Mesendoderm (in vitro differentiated cells): ENCODE measurements at regions not wholly inside any gene's neighbourhood (a gene's known extent, or its start where the extent isn't known, plus 50 kb on each side); places are given as distances from the start of the nearest gene placed in this dataset.

Source experiments
- DNase-seq: peaks from one replicate; pipeline ENCODE4 v3.0.0; 2013
- H2AK5ac ChIP-seq: 2 replicates; pipeline ENCODE4 v1.6.1; 2013; ENCODE audit warnings: low read length, inconsistent platforms
- H2BK120ac ChIP-seq: 2 replicates; pipeline ENCODE4 v1.6.1; 2013; ENCODE audit warnings: low read depth, mild to moderate bottlenecking, low read length, moderate library complexity, mixed read lengths
- H2BK15ac ChIP-seq: replicated peaks from 2 replicates; pipeline ENCODE4 v1.6.1; 2013; ENCODE audit warnings: low read depth, mild to moderate bottlenecking, moderate library complexity
- H2BK5ac ChIP-seq: 2 replicates; pipeline ENCODE4 v1.6.1; 2013; ENCODE audit warnings: low read length, inconsistent platforms
- H3K18ac ChIP-seq: 2 replicates; pipeline ENCODE4 v1.6.1; 2013; ENCODE audit warnings: mild to moderate bottlenecking, low read length, mixed read lengths
- H3K23ac ChIP-seq: one replicate; pipeline ENCODE4 v1.6.1; 2013; ENCODE audit warnings: low read length
- H3K27ac ChIP-seq: 2 replicates; pipeline ENCODE4 v1.5.1; 2013; ENCODE audit warnings: low read depth, mild to moderate bottlenecking, inconsistent platforms, low read length, moderate library complexity
- H3K27me3 ChIP-seq: 2 replicates; pipeline ENCODE4 v1.6.1; 2013; ENCODE audit warnings: low read length, control low read depth, mild to moderate bottlenecking, inconsistent platforms; ENCODE audit not compliant: insufficient read depth, poor library complexity
- H3K36me3 ChIP-seq: 2 replicates; pipeline ENCODE4 v1.6.1; 2013; ENCODE audit warnings: low read length, inconsistent platforms; ENCODE audit not compliant: control insufficient read depth, insufficient read depth
- H3K4ac ChIP-seq: one replicate; pipeline ENCODE4 v1.6.1; 2013; ENCODE audit warnings: low read depth, mild to moderate bottlenecking, low read length, moderate library complexity
- H3K4me1 ChIP-seq: 2 replicates; pipeline ENCODE4 v1.6.1; 2013; ENCODE audit warnings: low read depth, low read length, inconsistent platforms; ENCODE audit not compliant: control insufficient read depth
- H3K4me2 ChIP-seq: 2 replicates; pipeline ENCODE4 v1.6.1; 2013; ENCODE audit warnings: low read length
- H3K4me3 ChIP-seq: 2 replicates; pipeline ENCODE4 v1.5.1; 2013; ENCODE audit warnings: mild to moderate bottlenecking, low read length
- H3K56ac ChIP-seq: one replicate; pipeline ENCODE4 v1.6.1; 2013; ENCODE audit warnings: low read length
- H3K79me1 ChIP-seq: 2 replicates; pipeline ENCODE4 v1.6.1; 2013; ENCODE audit warnings: low read length, inconsistent platforms
- H3K79me2 ChIP-seq: 2 replicates; pipeline ENCODE4 v1.6.1; 2013; ENCODE audit warnings: mild to moderate bottlenecking, low read length; ENCODE audit not compliant: control insufficient read depth, insufficient read depth
- H3K9ac ChIP-seq: 2 replicates; pipeline ENCODE4 v1.6.1; 2013; ENCODE audit warnings: low read length, inconsistent platforms
- H4K5ac ChIP-seq: one replicate; pipeline ENCODE4 v1.6.1; 2013; ENCODE audit warnings: low read length
- H4K8ac ChIP-seq: one replicate; pipeline ENCODE4 v1.6.1; 2013; ENCODE audit warnings: low read depth, mild to moderate bottlenecking, control low read depth, low read length, moderate library complexity
- WGBS: extraction: QIAGEN DNeasy Blood & Tissue Kit; methylation state at CpG from one replicate; pipeline ENCODE4 v1.1.7; 2013; ENCODE audit warnings: low lambda C conversion rate, missing lambda C conversion rate; ENCODE audit not compliant: insufficient coverage; ENCODE audit errors: extremely low coverage; 5-methylcytosine and 5-hydroxymethylcytosine counted together

DNA sequence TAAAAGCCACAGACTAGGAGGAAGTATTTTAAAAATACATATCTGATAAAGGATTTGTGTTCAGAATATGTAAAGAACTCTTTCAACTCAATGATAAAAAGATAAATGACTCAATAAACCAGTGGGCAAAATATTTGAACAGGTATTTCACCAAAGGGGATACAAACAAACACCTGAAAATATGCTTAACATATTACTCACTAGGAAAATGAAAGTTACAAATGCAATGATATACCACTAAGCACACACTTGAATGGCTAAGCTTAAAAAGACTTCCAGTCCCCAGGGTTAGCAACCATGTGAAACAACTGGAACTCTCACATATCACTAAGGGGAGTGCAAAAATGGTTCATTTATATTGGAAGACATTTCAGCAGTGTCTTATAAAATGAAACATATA is 131.6 kb downstream of the SLIT2 start:
- Histone ChIP-seq H3K27me3 (no peaks in the 10 kb centered on the region), H3K56ac (no peak overlapping the region), H3K23ac (no peak overlapping the region), H4K8ac (no peak overlapping the region), H3K27ac (no peak overlapping the region), H4K5ac (no peak overlapping the region), H3K9ac (no peak overlapping the region), H2AK5ac (no peak overlapping the region), H3K4me2 (no peak overlapping the region), H2BK15ac (no peak overlapping the region), H3K18ac (no peak overlapping the region), H3K4me1 (no peaks in the 10 kb centered on the region), H2BK5ac (no peak overlapping the region), H3K79me2 (no peaks in the 10 kb centered on the region), H3K4ac (no peak overlapping the region), H2BK120ac (no peak overlapping the region), H3K4me3 (no peak overlapping the region), H3K36me3 (no peaks in the 10 kb centered on the region), H3K79me1 (no peaks in the 10 kb centered on the region)
- DNase-seq, result no peak

DNA sequence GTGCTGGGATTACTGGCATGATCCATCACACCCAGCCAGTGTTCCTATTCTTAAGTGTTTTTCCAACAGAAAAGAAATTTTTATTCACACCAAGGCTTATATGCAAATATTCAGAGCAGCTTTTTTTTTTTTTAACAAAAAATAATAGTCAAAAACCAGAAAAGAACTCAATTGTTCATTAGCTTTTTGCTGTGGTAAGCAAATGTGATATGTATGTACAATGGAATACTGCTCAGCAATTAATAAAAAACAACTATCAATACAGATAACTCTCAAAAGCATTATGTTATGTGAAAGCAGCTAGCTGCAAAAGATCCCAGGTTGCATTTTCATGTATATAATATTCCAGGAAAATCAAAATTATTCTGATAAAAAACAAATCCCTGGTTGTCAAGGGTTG is 132.3 kb downstream of the SLIT2 start:
- Histone ChIP-seq H2BK120ac (no peak overlapping the region), H3K23ac (no peak overlapping the region), H2AK5ac (no peak overlapping the region), H4K5ac (no peak overlapping the region), H3K4me3 (no peak overlapping the region), H3K9ac (no peak overlapping the region), H3K27ac (no peak overlapping the region), H3K79me2 (no peaks in the 10 kb centered on the region), H3K4ac (no peak overlapping the region), H3K4me2 (no peak overlapping the region), H2BK5ac (no peak overlapping the region), H3K36me3 (no peaks in the 10 kb centered on the region), H2BK15ac (no peak overlapping the region), H3K27me3 (no peaks in the 10 kb centered on the region), H3K4me1 (no peaks in the 10 kb centered on the region), H4K8ac (no peak overlapping the region), H3K18ac (no peak overlapping the region), H3K56ac (no peak overlapping the region), H3K79me1 (no peaks in the 10 kb centered on the region)
- no peak for DNase-seq

DNA sequence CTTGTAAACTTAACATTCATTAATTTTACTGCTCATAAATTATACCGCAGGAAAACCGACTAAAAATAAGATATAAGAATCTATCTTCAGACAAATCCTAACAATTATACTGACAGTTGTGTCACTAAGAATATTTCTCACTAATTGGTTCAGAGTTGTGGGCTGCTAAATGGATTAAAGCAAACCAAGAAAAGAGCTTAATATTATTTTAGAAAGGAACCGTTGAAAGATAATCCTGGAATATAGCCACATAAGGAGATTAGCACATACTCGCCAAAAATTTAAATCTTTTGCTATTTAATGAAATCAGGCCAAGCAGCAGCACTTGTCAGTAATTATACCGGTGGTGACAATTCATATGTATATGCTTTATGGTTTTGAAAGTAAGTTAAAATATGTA is 132.8 kb downstream of the SLIT2 start:
- Histone ChIP-seq H2BK5ac (no peak overlapping the region), H2BK120ac (no peak overlapping the region), H3K18ac (no peak overlapping the region), H3K79me2 (no peaks in the 10 kb centered on the region), H2AK5ac (no peak overlapping the region), H3K36me3 (no peaks in the 10 kb centered on the region), H3K4me3 (no peak overlapping the region), H3K23ac (no peak overlapping the region), H3K9ac (no peak overlapping the region), H3K4ac (no peak overlapping the region), H4K5ac (no peak overlapping the region), H3K79me1 (no peaks in the 10 kb centered on the region), H3K27me3 (no peaks in the 10 kb centered on the region), H3K4me1 (no peaks in the 10 kb centered on the region), H3K4me2 (no peak overlapping the region), H2BK15ac (no peak overlapping the region), H4K8ac (no peak overlapping the region), H3K56ac (no peak overlapping the region), H3K27ac (no peak overlapping the region)
- WGBS, result no CpG with 5 or more reads among the region's 5 CpGs
- DNase-seq, result no peak

DNA sequence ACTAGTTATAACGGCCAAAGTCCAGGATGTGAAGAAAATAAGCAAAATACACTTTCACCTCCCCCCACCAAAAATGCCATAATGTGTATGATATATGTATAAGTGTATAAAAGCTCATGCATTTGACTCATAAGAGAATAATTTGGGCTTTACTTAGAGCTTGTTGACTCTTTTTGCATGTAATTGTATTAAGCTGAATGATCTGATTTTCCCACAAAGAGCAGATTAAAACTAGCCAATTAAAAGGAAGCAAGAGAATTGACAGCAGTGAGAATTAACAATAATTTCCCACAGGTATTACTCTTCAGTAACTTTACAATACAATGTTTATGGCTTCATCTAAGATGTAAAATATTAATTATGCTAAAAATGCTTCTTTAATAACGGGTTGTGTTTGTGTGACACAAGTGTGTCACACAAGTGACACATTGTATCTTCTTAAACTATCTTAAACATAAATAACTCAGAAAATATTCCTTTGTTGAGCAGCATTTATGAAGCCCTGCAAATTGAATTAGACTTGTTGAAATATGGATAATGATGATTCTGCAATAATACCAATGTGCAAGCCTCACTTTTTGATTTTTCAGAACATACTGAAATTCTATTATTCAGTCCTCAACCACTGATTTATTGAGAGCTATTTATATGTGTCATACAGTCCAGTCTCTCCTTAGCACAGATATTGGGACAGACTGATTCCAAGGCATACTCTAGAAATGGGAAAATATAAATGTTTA is 134.5 kb downstream of the SLIT2 start:
- Histone ChIP-seq H3K36me3 (no peaks in the 10 kb centered on the region), H3K4me1 (no peaks in the 10 kb centered on the region), H2BK120ac (no peak overlapping the region), H3K79me1 (no peaks in the 10 kb centered on the region), H3K4me2 (no peak overlapping the region), H2BK15ac (no peak overlapping the region), H3K4ac (no peak overlapping the region), H3K23ac (no peak overlapping the region), H3K56ac (no peak overlapping the region), H3K27ac (no peak overlapping the region), H3K18ac (no peak overlapping the region), H3K27me3 (no peaks in the 10 kb centered on the region), H2BK5ac (no peak overlapping the region), H3K79me2 (no peaks in the 10 kb centered on the region), H2AK5ac (no peak overlapping the region), H4K5ac (no peak overlapping the region), H3K4me3 (no peak overlapping the region), H4K8ac (no peak overlapping the region), H3K9ac (no peak overlapping the region)
- DNase-seq, result no peak
- WGBS, result no CpG with 5 or more reads among the region's 2 CpGs

GRCh38 chr4:20386906-20387305 is 135.2 kb downstream of the SLIT2 start:
- Histone ChIP-seq H3K4me1 (no peaks in the 10 kb centered on the region), H3K4ac (no peak overlapping the region), H2BK15ac (no peak overlapping the region), H3K56ac (no peak overlapping the region), H3K23ac (no peak overlapping the region), H2BK120ac (no peak overlapping the region), H3K27ac (no peak overlapping the region), H3K9ac (no peak overlapping the region), H4K5ac (no peak overlapping the region), H3K4me3 (no peak overlapping the region), H3K79me1 (no peaks in the 10 kb centered on the region), H3K18ac (no peak overlapping the region), H3K79me2 (no peaks in the 10 kb centered on the region), H2AK5ac (no peak overlapping the region), H4K8ac (no peak overlapping the region), H3K27me3 (no peaks in the 10 kb centered on the region), H3K4me2 (no peak overlapping the region), H3K36me3 (no peaks in the 10 kb centered on the region), H2BK5ac (no peak overlapping the region)
- DNase-seq, result no peak
- WGBS, result no CpG with 5 or more reads among the region's 5 CpGs

DNA sequence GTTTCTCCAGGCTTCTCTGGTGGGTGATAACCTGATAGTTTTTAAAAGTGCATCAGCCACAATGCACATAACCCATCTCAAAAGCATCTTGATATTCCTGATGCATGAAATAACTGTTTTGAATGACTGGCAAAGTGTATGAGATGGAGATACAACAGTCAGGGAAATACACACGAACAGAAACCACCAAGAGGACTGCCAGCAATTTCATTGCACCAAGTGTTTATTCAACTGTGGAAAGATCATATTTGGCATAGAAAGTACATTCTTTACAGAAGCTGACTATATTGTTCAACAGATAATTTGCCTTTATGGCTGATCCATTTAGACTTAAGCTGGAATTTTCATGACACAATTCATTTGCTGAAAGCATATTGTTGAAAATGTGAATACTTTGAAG is 139.5 kb downstream of the SLIT2 start:
- Histone ChIP-seq H3K9ac (no peak overlapping the region), H3K27ac (no peak overlapping the region), H2AK5ac (no peak overlapping the region), H2BK15ac (no peak overlapping the region), H4K5ac (no peak overlapping the region), H3K4me2 (no peak overlapping the region), H3K56ac (no peak overlapping the region), H2BK5ac (no peak overlapping the region), H3K79me1 (no peaks in the 10 kb centered on the region), H3K4me3 (no peak overlapping the region), H3K4me1 (no peaks in the 10 kb centered on the region), H3K36me3 (no peaks in the 10 kb centered on the region), H3K23ac (no peak overlapping the region), H3K18ac (no peak overlapping the region), H4K8ac (no peak overlapping the region), H3K79me2 (no peaks in the 10 kb centered on the region), H2BK120ac (no peak overlapping the region), H3K27me3 (no peaks in the 10 kb centered on the region), H3K4ac (no peak overlapping the region)
- no CpG with 5 or more reads among the region's 1 CpG for WGBS
- DNase-seq, result no peak
